ENCODE measurements at regions not wholly inside any gene's neighbourhood (a gene's known extent, or its start where the extent isn't known, plus 50 kb on each side); places are given as distances from the start of the nearest gene placed in this dataset.
A peak's percentile ranks its signal among the peaks of the same experiment; 100 is the strongest.

DNA sequence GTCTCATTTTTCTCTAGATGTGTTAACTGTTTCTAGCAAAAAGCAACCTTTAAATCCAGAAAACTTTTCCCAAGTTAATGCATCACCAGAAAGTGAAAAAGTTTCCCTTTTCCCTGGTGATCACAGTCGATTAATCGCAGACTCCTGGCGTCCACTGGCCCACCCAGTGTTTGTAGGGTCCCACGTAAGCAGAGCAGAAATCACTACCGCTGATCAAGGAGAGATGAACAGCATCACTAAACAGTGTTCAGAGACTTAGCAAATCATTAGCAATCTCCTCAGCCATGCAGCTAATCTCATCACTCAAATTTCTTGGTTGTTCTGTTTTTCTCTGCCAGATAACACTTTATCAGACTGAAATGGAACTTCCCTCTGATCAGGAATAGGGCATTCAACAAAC, 184.2 kb downstream of the EFNB2 start:
- H3K36me3 ChIP-seq (ENCODE audit: control insufficient read depth, insufficient read depth, low read length): no peaks in the 10 kb centered on the region
- no peak for DNase-seq (ENCODE audit: low read depth)
- TF ChIP-seq CTCF (IDR thresholded peaks at IDR 0.05; ENCODE audit: insufficient read depth, low read length, severe bottlenecking): no peak
- no peak for FAIRE-seq
- H3K27me3 ChIP-seq (ENCODE audit: control insufficient read depth, insufficient read depth, low read length): no peaks in the 10 kb centered on the region
- no peak overlapping the region for H3K4me3 ChIP-seq (ENCODE audit: low read depth, low read length)

DNA sequence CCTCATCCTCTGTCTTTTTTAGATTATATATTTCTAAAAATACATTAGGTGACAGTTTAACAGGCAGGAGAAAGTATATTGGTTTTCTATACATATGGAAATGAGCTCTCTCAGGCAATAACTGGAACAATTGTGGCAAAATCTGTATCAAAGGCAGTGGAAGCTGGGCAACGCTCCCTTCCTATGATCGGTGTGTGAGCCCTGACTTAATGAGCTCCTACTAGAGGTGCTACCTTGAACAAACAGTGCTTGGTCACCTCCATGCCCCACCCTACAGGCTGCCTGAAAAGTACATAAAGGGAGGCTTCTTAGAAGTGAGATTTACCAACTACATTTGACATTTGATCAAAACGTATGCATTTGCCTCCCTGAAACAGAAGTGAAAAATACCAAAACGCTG, 185.3 kb downstream of the EFNB2 start:
- no peak for TF ChIP-seq CTCF (IDR thresholded peaks at IDR 0.05; ENCODE audit: insufficient read depth, low read length, severe bottlenecking)
- FAIRE-seq: no peak
- Histone ChIP-seq H3K27me3 (ENCODE audit: control insufficient read depth, insufficient read depth, low read length) (no peaks in the 10 kb centered on the region), H3K36me3 (ENCODE audit: control insufficient read depth, insufficient read depth, low read length) (no peaks in the 10 kb centered on the region), H3K4me3 (ENCODE audit: low read depth, low read length) (no peak overlapping the region)
- DNase-seq (ENCODE audit: low read depth): no peak

DNA sequence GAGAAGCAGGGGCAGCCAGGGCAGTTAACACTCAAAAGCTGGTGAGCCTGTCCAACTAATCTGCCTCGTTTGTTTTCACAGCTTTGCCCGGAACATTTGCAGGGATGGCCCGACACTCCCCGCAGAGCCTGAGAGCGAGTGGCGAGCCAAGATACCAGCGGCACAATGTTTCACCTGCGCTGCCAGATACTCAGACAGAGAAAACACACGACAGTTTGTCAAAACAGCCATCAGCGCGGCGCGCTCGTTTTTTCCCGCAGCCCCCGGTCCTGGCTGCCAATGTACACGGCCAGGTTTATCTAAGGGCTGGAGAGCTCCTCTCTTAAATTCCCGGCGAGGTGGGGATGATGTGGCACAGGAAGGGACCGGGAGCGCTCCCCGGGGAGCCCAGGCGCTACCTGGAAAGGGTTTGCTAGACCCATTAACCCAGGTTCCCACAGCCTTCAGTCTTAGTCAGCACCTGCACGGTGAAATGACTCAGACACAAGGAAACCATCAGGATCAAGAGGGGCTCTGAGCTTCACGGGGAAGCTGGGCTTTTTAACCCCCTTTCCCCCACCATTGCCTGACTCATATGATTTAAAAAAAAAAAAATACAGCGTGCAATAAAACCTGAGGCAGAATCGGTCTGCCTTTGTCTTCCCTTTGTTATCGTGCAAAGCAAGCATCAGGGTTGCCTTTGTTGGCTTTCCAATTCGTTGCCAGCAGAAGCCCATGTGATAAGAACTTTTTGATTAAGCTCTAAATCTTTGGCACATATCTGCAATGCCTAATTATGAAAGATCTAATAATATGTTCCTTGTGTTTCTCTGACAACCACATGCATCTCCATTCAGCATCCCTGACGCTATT, 186.2 kb downstream of the EFNB2 start:
- no peak for FAIRE-seq
- DNase-seq (ENCODE audit: low read depth): peak; percentile 85
- no peak for TF ChIP-seq CTCF (IDR thresholded peaks at IDR 0.05; ENCODE audit: insufficient read depth, low read length, severe bottlenecking)
- no peaks in the 10 kb centered on the region for H3K27me3 ChIP-seq (ENCODE audit: control insufficient read depth, insufficient read depth, low read length)
- peak overlapping the region; percentile 30 for H3K4me3 ChIP-seq (ENCODE audit: low read depth, low read length)
- H3K36me3 ChIP-seq (ENCODE audit: control insufficient read depth, insufficient read depth, low read length): no peaks in the 10 kb centered on the region

DNA sequence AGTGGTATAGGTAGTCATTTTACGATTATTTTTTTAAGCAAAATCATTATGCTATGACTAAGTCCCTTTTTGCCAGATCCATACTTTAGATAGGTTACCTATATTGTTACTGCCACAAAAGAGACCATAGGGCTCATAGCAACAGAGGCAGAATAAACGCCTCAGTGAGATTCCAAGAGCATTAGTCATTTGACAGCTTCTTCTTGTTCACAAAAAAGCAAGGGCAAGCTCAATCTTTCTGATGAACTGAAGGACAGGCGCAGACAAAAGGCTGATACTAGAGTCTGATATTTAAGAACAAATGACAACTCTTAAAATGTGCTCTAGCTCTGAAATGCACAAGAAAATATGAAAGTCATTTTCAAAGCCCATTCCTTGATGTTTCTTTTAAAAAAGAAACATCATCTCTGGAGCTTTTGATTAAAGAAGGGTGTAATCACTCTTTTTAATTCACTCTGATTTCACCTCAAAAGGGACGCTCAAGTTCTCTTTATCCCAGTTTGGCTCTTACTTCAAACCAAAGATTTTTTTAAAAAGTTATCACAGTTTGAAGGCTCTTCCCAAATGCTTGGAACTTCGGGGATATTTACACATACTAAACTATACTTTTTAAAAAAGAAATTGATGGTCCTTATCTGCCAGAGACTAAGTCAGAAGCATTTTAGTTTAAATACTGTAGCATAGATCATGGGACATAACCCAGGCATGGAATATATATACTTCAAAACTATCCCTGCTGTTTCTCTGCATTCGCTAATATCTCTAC, 187.2 kb downstream of the EFNB2 start:
- DNase-seq (ENCODE audit: low read depth): peak; percentile 90
- Histone ChIP-seq H3K27me3 (ENCODE audit: control insufficient read depth, insufficient read depth, low read length) (no peaks in the 10 kb centered on the region), H3K4me3 (ENCODE audit: low read depth, low read length) (no peak overlapping the region), H3K36me3 (ENCODE audit: control insufficient read depth, insufficient read depth, low read length) (no peaks in the 10 kb centered on the region)
- no peak for TF ChIP-seq CTCF (IDR thresholded peaks at IDR 0.05; ENCODE audit: insufficient read depth, low read length, severe bottlenecking)
- no peak for FAIRE-seq

- no peak for TF ChIP-seq CTCF (IDR thresholded peaks at IDR 0.05; ENCODE audit: insufficient read depth, low read length, severe bottlenecking)
- FAIRE-seq: no peak
- Histone ChIP-seq H3K4me3 (ENCODE audit: low read depth, low read length) (no peak overlapping the region), H3K27me3 (ENCODE audit: control insufficient read depth, insufficient read depth, low read length) (no peaks in the 10 kb centered on the region), H3K36me3 (ENCODE audit: control insufficient read depth, insufficient read depth, low read length) (no peaks in the 10 kb centered on the region)
- no peak for DNase-seq (ENCODE audit: low read depth)
Observed at GRCh38 chr13:106344342-106344741, 191.1 kb downstream of the EFNB2 start.
